ENCODE measurements at regions not wholly inside any gene's neighbourhood (a gene's known extent, or its start where the extent isn't known, plus 50 kb on each side); places are given as distances from the start of the nearest gene placed in this dataset.

DNA sequence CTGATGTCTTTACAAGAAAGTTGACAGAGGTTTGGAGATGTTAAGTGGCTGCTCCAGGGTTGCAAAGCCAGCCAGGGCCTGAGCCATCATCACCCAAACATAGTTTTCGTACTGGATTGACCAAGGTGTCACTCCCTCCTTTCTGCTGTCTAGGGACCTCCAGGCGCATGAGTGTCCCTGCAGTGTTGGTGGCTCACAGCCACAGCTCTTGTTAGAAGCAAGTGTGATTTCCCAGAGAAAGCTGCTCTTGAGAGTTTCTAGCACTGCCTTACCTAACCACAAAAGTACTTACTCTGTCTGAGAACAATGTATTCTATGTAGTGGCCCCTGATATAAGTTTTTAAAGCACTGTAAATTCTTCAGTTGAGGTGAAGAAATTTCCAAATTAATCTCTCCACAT is 144.1 kb downstream of the SOX2 start:
- no peaks in the 10 kb centered on the region for H3K36me3 ChIP-seq (ENCODE audit: insufficient read depth, low read length)
- H3K4me1 ChIP-seq (ENCODE audit: insufficient read depth, low read length), result no peaks in the 10 kb centered on the region
- DNase-seq (ENCODE audit: low read depth) (peak; percentile 8), FAIRE-seq (no peak)
- Mint-ChIP-seq H3K27me3 (ENCODE audit: low read depth, unreplicated experiment) (no peaks in the 10 kb centered on the region), H3K9me3 (ENCODE audit: unreplicated experiment) (no peaks in the 10 kb centered on the region), H3K36me3 (ENCODE audit: low read depth, unreplicated experiment) (no peaks in the 10 kb centered on the region), H3K27ac (ENCODE audit: unreplicated experiment) (no peak overlapping the region), H3K4me3 (ENCODE audit: unreplicated experiment) (no peak overlapping the region), H3K4me1 (ENCODE audit: low read depth, unreplicated experiment) (peaks cover 4% of the 10 kb centered on the region)
- no peaks in the 10 kb centered on the region for H3K9me3 ChIP-seq (ENCODE audit: insufficient read depth, low read depth, low read length)
- H3K27ac ChIP-seq (ENCODE audit: low read depth, low read length), result no peak overlapping the region
- no peaks in the 10 kb centered on the region for H3K79me2 ChIP-seq (ENCODE audit: insufficient read depth, low read length)
- no peaks in the 10 kb centered on the region for H3K27me3 ChIP-seq (ENCODE audit: insufficient read depth, low read length)
- no peak overlapping the region for H3K4me3 ChIP-seq (ENCODE audit: insufficient read depth, low read depth, low read length)
- no peak overlapping the region for H3K4me2 ChIP-seq (ENCODE audit: low read length)
- H3K9ac ChIP-seq (ENCODE audit: low read length), result no peak overlapping the region
- TF ChIP-seq EZH2 (IDR thresholded peaks at IDR 0.05; ENCODE audit: insufficient read depth, low read length) (no peak), CTCF (IDR thresholded peaks at IDR 0.05; ENCODE audit: insufficient read depth, low read depth, low read length) (no peak)
- no peak overlapping the region for H2AFZ ChIP-seq (ENCODE audit: low read depth, low read length)
- no peaks in the 10 kb centered on the region for H4K20me1 ChIP-seq (ENCODE audit: insufficient read depth, low read length)

DNA sequence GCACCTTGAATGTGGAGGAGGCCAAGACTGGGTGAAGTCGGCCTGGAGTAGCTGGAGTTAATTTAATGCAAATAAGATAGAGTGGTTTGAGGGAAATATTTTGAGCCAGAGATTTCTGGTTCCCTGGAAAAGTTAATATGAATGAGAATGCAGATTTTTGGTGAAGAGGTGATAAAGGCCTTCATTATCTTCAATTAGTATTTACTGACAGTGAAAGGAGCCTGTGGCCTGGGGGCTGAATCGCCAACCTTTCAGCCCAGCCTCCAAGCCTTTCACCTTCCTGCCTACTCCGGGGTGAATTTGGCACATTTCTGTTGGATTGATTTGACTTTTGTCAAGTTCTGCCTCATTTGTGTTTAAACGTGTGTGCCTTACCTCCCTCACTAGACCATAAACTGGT is 147.8 kb downstream of the SOX2 start:
- Mint-ChIP-seq H3K27me3 (ENCODE audit: low read depth, unreplicated experiment) (peaks cover 4% of the 10 kb centered on the region), H3K36me3 (ENCODE audit: low read depth, unreplicated experiment) (no peaks in the 10 kb centered on the region), H3K9me3 (ENCODE audit: unreplicated experiment) (no peaks in the 10 kb centered on the region), H3K4me1 (ENCODE audit: low read depth, unreplicated experiment) (peaks cover 4% of the 10 kb centered on the region), H3K4me3 (ENCODE audit: unreplicated experiment) (no peak overlapping the region), H3K27ac (ENCODE audit: unreplicated experiment) (no peak overlapping the region)
- no peak overlapping the region for H3K4me2 ChIP-seq (ENCODE audit: low read length)
- no peaks in the 10 kb centered on the region for H3K4me1 ChIP-seq (ENCODE audit: insufficient read depth, low read length)
- no peaks in the 10 kb centered on the region for H3K79me2 ChIP-seq (ENCODE audit: insufficient read depth, low read length)
- no peak overlapping the region for H3K27ac ChIP-seq (ENCODE audit: low read depth, low read length)
- no peaks in the 10 kb centered on the region for H4K20me1 ChIP-seq (ENCODE audit: insufficient read depth, low read length)
- no peak overlapping the region for H2AFZ ChIP-seq (ENCODE audit: low read depth, low read length)
- no peaks in the 10 kb centered on the region for H3K36me3 ChIP-seq (ENCODE audit: insufficient read depth, low read length)
- no peak overlapping the region for H3K9ac ChIP-seq (ENCODE audit: low read length)
- no peak for DNase-seq (ENCODE audit: low read depth)
- H3K4me3 ChIP-seq (ENCODE audit: insufficient read depth, low read depth, low read length), result no peak overlapping the region
- TF ChIP-seq EZH2 (IDR thresholded peaks at IDR 0.05; ENCODE audit: insufficient read depth, low read length) (no peak), CTCF (IDR thresholded peaks at IDR 0.05; ENCODE audit: insufficient read depth, low read depth, low read length) (no peak)
- no peaks in the 10 kb centered on the region for H3K27me3 ChIP-seq (ENCODE audit: insufficient read depth, low read length)
- H3K9me3 ChIP-seq (ENCODE audit: insufficient read depth, low read depth, low read length), result no peaks in the 10 kb centered on the region
- FAIRE-seq, result no peak

- Histone ChIP-seq H3K4me1 (ENCODE audit: insufficient read depth, low read length) (no peaks in the 10 kb centered on the region), H3K9me3 (ENCODE audit: insufficient read depth, low read depth, low read length) (no peaks in the 10 kb centered on the region), H3K4me3 (ENCODE audit: insufficient read depth, low read depth, low read length) (no peak overlapping the region), H3K79me2 (ENCODE audit: insufficient read depth, low read length) (no peaks in the 10 kb centered on the region), H2AFZ (ENCODE audit: low read depth, low read length) (no peak overlapping the region), H3K27me3 (ENCODE audit: insufficient read depth, low read length) (no peaks in the 10 kb centered on the region), H3K27ac (ENCODE audit: low read depth, low read length) (no peak overlapping the region), H4K20me1 (ENCODE audit: insufficient read depth, low read length) (no peaks in the 10 kb centered on the region), H3K36me3 (ENCODE audit: insufficient read depth, low read length) (no peaks in the 10 kb centered on the region), H3K4me2 (ENCODE audit: low read length) (no peak overlapping the region), H3K9ac (ENCODE audit: low read length) (no peak overlapping the region)
- H3K9me3 Mint-ChIP-seq (ENCODE audit: unreplicated experiment), result no peaks in the 10 kb centered on the region
- no peak overlapping the region for H3K27ac Mint-ChIP-seq (ENCODE audit: unreplicated experiment)
- peaks cover 4% of the 10 kb centered on the region for H3K4me1 Mint-ChIP-seq (ENCODE audit: low read depth, unreplicated experiment)
- TF ChIP-seq EZH2 (IDR thresholded peaks at IDR 0.05; ENCODE audit: insufficient read depth, low read length) (no peak), CTCF (IDR thresholded peaks at IDR 0.05; ENCODE audit: insufficient read depth, low read depth, low read length) (no peak)
- H3K36me3 Mint-ChIP-seq (ENCODE audit: low read depth, unreplicated experiment), result no peaks in the 10 kb centered on the region
- H3K27me3 Mint-ChIP-seq (ENCODE audit: low read depth, unreplicated experiment), result peaks cover 4% of the 10 kb centered on the region
- no peak overlapping the region for H3K4me3 Mint-ChIP-seq (ENCODE audit: unreplicated experiment)
- no peak for FAIRE-seq
- DNase-seq (ENCODE audit: low read depth), result no peak
Observed at GRCh38 chr3:181860235-181860634, 148.5 kb downstream of the SOX2 start.

All from astrocyte (in vitro differentiated cells and primary cell).